Retinal pigment epithelial cell (primary cell): ENCODE measurements at regions not wholly inside any gene's neighbourhood (a gene's known extent, or its start where the extent isn't known, plus 50 kb on each side); places are given as distances from the start of the nearest gene placed in this dataset.

ENCODE experiments used
- DNase-seq: peaks from one replicate; pipeline ENCODE4 v3.0.0-alpha.2; 2010; ENCODE audit warnings: low read depth
- H3K4me3 ChIP-seq: 2 replicates; pipeline ENCODE4 v1.5.1; 2011; ENCODE audit warnings: mild to moderate bottlenecking, low read length, control low read depth, moderate library complexity
- CTCF ChIP-seq: conservative IDR thresholded peaks from 2 replicates; pipeline ENCODE4 v1.5.1; 2011; ENCODE audit warnings: low read depth, low read length, control low read depth, inconsistent platforms

- no peak for TF ChIP-seq CTCF
- no peak overlapping the region for H3K4me3 ChIP-seq
- no peak for DNase-seq
Observed at GRCh38 chr1:99579691-99580172, 66.2 kb upstream of the PALMD start.

GRCh38 chr1:99580451-99580850 is 65.5 kb upstream of the PALMD start:
- no peak for DNase-seq
- no peak for TF ChIP-seq CTCF
- H3K4me3 ChIP-seq, result no peak overlapping the region

- TF ChIP-seq CTCF, result no peak
Observed at GRCh38 chr1:99587008-99587407, 58.9 kb upstream of the PALMD start.

GRCh38 chr1:99589186-99589636 is 56.7 kb upstream of the PALMD start:
- no peak for TF ChIP-seq CTCF
- H3K4me3 ChIP-seq, result no peak overlapping the region
- DNase-seq, result no peak

More at GRCh38 chr1:99587008-99587407, 58.9 kb upstream of the PALMD start:
- H3K4me3 ChIP-seq, result no peak overlapping the region
- DNase-seq, result no peak

- H3K4me3 ChIP-seq, result no peak overlapping the region
- peak; percentile 87 for DNase-seq
- TF ChIP-seq CTCF, result no peak
Observed at GRCh38 chr1:99590578-99591209, 55.2 kb upstream of the PALMD start.

- no peak for TF ChIP-seq CTCF
- no peak overlapping the region for H3K4me3 ChIP-seq
- no peak for DNase-seq
Observed at GRCh38 chr1:99591886-99592285, 54.0 kb upstream of the PALMD start.

GRCh38 chr1:99594205-99594604 is 51.7 kb upstream of the PALMD start:
- DNase-seq, result no peak
- TF ChIP-seq CTCF, result no peak
- no peak overlapping the region for H3K4me3 ChIP-seq
